Progenitor cell of endocrine pancreas (in vitro differentiated cells): ENCODE measurements at regions not wholly inside any gene's neighbourhood (a gene's known extent, or its start where the extent isn't known, plus 50 kb on each side); places are given as distances from the start of the nearest gene placed in this dataset.

ENCODE experiments used
- DNase-seq: peaks from one replicate; pipeline ENCODE4 v3.0.0; 2021; ENCODE audit warnings: low spot score; ENCODE audit not compliant: unreplicated experiment
- H3K27ac Mint-ChIP-seq: 2 replicates; pipeline ENCODE4 v1.8.0; 2021; ENCODE audit warnings: mild to moderate bottlenecking, moderate library complexity, mixed read lengths
- H3K27me3 Mint-ChIP-seq: 2 replicates; pipeline ENCODE4 v1.8.0; 2021; ENCODE audit warnings: mixed read lengths
- H3K36me3 Mint-ChIP-seq: 2 replicates; pipeline ENCODE4 v1.8.0; 2022; ENCODE audit warnings: mixed read lengths; ENCODE audit not compliant: insufficient read depth
- H3K4me1 Mint-ChIP-seq: 2 replicates; pipeline ENCODE4 v1.8.0; 2021; ENCODE audit warnings: low read depth, mixed read lengths
- H3K4me3 Mint-ChIP-seq: 2 replicates; pipeline ENCODE4 v1.8.0; 2021; ENCODE audit warnings: low read depth, mild to moderate bottlenecking, moderate library complexity, mixed read lengths
- H3K9me3 Mint-ChIP-seq: 2 replicates; pipeline ENCODE4 v1.8.0; 2021; ENCODE audit warnings: low read depth, mixed read lengths
- TF ChIP-seq, protein P1 (sequence below): fragments of 200-600 bp; sonication (generic); IDR thresholded peaks from one replicate; pipeline ENCODE4 v1.5.0; 2021; ENCODE audit warnings: antibody characterized with exemption, mild to moderate bottlenecking; ENCODE audit not compliant: unreplicated experiment

DNA sequence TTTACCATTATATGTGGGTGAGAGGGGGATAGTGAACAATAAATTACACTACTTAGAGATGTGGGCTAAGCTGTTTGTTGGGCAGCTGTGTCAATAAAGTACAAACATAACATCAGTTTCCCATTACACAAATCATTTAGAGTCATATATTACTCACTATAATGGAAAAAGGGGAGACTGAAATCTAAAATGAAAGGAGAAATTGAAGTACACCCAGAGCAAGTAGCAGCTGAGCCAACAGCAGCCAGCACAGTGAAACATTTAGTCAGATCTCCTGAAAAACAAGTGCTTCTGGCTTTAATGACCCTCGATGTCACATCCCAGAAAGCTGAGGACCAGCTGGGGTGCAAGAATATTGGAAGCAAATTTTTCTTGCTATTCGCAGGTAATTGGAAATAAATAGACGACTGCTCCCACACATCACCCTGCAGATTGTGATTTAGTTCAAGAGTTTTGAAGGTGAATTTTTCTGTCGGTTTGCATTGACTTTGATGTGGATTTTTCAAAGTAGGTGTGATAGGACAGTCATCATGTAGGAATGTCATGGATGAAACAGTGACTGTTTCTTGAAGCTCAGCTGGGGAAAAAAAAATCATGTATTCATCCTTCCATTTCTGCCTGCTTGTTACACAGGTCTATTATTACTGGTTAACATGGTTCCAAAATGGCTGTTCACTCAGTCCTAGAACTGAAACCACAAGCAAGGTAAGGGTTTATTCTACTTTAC lies 1607.3 kb upstream of the CELF4 start:
- TF ChIP-seq, protein P1, sequence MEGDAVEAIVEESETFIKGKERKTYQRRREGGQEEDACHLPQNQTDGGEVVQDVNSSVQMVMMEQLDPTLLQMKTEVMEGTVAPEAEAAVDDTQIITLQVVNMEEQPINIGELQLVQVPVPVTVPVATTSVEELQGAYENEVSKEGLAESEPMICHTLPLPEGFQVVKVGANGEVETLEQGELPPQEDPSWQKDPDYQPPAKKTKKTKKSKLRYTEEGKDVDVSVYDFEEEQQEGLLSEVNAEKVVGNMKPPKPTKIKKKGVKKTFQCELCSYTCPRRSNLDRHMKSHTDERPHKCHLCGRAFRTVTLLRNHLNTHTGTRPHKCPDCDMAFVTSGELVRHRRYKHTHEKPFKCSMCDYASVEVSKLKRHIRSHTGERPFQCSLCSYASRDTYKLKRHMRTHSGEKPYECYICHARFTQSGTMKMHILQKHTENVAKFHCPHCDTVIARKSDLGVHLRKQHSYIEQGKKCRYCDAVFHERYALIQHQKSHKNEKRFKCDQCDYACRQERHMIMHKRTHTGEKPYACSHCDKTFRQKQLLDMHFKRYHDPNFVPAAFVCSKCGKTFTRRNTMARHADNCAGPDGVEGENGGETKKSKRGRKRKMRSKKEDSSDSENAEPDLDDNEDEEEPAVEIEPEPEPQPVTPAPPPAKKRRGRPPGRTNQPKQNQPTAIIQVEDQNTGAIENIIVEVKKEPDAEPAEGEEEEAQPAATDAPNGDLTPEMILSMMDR, result no peak
- no peaks in the 10 kb centered on the region for H3K4me1 Mint-ChIP-seq
- no peak overlapping the region for H3K4me3 Mint-ChIP-seq
- no peak for DNase-seq
- H3K27me3 Mint-ChIP-seq, result no peaks in the 10 kb centered on the region
- peaks cover 3% of the 10 kb centered on the region for H3K9me3 Mint-ChIP-seq
- H3K27ac Mint-ChIP-seq, result no peak overlapping the region
- H3K36me3 Mint-ChIP-seq, result no peaks in the 10 kb centered on the region

DNA sequence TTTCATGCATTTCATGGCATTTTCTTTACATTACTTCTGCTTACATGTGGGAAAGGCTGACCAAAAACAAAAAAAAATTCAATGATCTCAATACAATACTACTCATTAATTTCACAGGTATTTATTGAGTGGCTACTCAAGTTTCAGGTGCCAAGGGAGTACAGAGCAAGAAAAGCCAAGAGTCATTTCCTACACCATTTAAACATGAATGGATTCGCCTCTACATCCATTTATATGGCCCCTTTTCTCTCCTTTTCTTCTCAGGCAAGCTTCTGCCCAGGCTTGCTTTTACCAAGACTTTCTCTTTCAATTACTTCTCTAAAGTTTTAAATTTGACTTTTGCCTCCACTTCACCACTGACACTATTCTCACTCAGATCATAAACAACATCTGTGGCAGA lies 1603.1 kb upstream of the CELF4 start:
- TF ChIP-seq, protein P1, result no peak
- no peak for DNase-seq
- no peak overlapping the region for H3K27ac Mint-ChIP-seq

DNA sequence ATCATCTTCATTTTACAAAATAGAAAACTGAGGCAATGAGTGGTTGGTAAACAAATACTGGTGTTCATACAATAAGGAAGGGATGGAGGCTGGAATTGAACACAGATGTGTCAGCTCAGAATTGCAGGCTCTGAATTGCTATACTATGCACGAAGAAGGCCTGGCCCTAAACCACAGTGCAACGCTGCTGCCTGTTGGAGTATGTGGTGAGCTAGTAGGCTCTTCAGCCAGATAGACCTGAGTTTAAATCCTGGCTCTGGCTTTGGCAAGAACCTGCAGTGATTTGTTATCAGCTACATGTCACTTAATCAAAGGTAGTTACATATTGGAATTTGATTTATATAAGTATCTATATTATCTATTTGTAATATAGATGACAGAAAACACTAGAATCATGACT lies 1602.4 kb upstream of the CELF4 start:
- TF ChIP-seq, protein P1, result no peak
- DNase-seq, result no peak
- H3K4me1 Mint-ChIP-seq, result no peaks in the 10 kb centered on the region
- H3K9me3 Mint-ChIP-seq, result no peaks in the 10 kb centered on the region
- no peaks in the 10 kb centered on the region for H3K36me3 Mint-ChIP-seq
- no peaks in the 10 kb centered on the region for H3K27me3 Mint-ChIP-seq
- H3K27ac Mint-ChIP-seq, result no peak overlapping the region
- no peak overlapping the region for H3K4me3 Mint-ChIP-seq

More for the DNA sequence above, 1603.1 kb upstream of the CELF4 start:
- H3K36me3 Mint-ChIP-seq, result no peaks in the 10 kb centered on the region
- no peaks in the 10 kb centered on the region for H3K9me3 Mint-ChIP-seq
- no peak overlapping the region for H3K4me3 Mint-ChIP-seq
- H3K4me1 Mint-ChIP-seq, result no peaks in the 10 kb centered on the region
- H3K27me3 Mint-ChIP-seq, result no peaks in the 10 kb centered on the region

DNA sequence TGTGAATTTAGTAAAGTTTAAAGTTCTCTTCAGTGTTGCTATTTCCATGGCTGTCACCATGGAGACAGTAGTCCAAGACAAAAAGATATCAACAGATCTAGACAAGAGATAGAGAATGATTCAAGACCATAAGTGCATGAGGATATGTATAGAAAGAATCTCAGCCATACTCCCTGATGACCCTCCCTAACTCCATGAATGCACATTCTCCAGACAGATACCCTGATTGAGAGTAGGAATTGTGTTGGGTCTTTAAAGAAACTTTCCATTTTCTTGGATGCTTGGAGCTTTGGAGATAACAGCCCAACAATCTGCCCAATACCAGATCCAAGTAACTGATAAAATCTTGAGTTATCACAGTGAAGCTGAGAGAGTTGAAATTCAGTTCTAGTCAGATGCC lies 1601.2 kb upstream of the CELF4 start:
- Mint-ChIP-seq H3K36me3 (no peaks in the 10 kb centered on the region), H3K27me3 (no peaks in the 10 kb centered on the region), H3K9me3 (no peaks in the 10 kb centered on the region), H3K4me1 (no peaks in the 10 kb centered on the region), H3K4me3 (no peak overlapping the region), H3K27ac (no peak overlapping the region)
- TF ChIP-seq, protein P1, result no peak
- no peak for DNase-seq

DNA sequence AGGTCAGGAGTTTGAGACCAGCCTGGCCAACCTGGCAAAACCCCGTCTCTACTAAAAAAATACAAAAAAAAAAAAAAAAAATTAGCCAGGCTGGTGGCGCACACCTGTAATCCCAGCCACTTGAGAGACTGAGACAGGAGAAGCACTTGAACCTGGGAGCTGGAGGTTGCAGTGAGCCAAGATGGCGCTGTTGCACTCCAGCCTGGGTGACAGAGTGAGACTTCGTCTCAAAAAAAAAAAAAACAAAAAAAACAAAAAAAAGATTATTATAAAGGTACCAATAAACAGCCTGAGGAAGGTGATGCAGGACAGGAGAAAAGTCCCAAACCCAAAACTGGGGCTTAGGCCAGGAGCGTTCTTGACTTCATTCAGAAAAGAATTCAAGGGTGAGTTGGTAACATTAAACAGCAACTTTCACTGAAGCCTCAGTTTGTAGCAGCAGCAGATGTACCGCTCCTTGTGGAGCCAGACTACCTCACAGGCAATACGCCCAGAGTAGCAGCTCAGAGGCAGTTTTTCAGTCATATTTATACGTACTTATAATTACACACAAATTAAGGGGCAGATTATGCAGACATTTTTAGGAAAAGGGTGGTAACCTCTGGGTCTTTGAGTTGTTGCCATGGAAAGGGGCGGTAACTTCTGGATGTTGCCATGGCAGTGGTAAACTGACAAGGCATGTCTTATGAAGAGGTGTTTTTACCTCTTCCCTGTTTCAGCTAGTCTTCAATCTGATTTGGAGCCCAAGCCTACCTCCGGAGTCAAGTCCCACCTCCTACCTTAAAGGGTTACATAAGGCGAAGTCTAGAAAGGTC lies 1596.6 kb upstream of the CELF4 start:
- H3K36me3 Mint-ChIP-seq, result no peaks in the 10 kb centered on the region
- peaks cover 3% of the 10 kb centered on the region for H3K9me3 Mint-ChIP-seq
- no peaks in the 10 kb centered on the region for H3K27me3 Mint-ChIP-seq
- TF ChIP-seq, protein P1, result no peak
- no peak for DNase-seq
- H3K27ac Mint-ChIP-seq, result no peak overlapping the region
- no peak overlapping the region for H3K4me3 Mint-ChIP-seq
- no peaks in the 10 kb centered on the region for H3K4me1 Mint-ChIP-seq
